ENCODE measurements at regions not wholly inside any gene's neighbourhood (a gene's known extent, or its start where the extent isn't known, plus 50 kb on each side); places are given as distances from the start of the nearest gene placed in this dataset.

- Histone ChIP-seq H3K4me2 (ENCODE audit: low read length) (no peak overlapping the region), H3K4me1 (ENCODE audit: insufficient read depth, low read length, severe bottlenecking) (no peaks in the 10 kb centered on the region), H3K79me2 (ENCODE audit: insufficient read depth, low read length) (no peaks in the 10 kb centered on the region), H3K27me3 (ENCODE audit: insufficient read depth, low read length) (no peaks in the 10 kb centered on the region), H3F3A (ENCODE audit: insufficient read depth, low read length) (no peaks in the 10 kb centered on the region), H3K9me2 (ENCODE audit: low read depth, low read length) (no peaks in the 10 kb centered on the region), H3K4me3 (ENCODE audit: low read depth, low read length, poor library complexity, severe bottlenecking) (no peak overlapping the region), H3K36me3 (ENCODE audit: insufficient read depth, low read length) (no peaks in the 10 kb centered on the region), H2AFZ (ENCODE audit: low read length) (no peak overlapping the region), H3K9ac (ENCODE audit: low read length) (no peak overlapping the region), H3K9me3 (ENCODE audit: low read length) (no peaks in the 10 kb centered on the region), H3K27ac (ENCODE audit: low read depth, low read length, poor library complexity, severe bottlenecking) (no peak overlapping the region), H4K20me1 (ENCODE audit: insufficient read depth, low read length) (no peaks in the 10 kb centered on the region)
- TF ChIP-seq EZH2 (IDR thresholded peaks at IDR 0.05; ENCODE audit: borderline replicate concordance, low read length) (no peak), CTCF (IDR thresholded peaks at IDR 0.05; ENCODE audit: low read length) (no peak)
Observed at GRCh38 chr5:167908606-167909005, 382.8 kb upstream of the WWC1 start.

GRCh38 chr5:167912941-167913665, 378.3 kb upstream of the WWC1 start:
- H3K79me2 ChIP-seq (ENCODE audit: insufficient read depth, low read length) = no peaks in the 10 kb centered on the region
- H3K9ac ChIP-seq (ENCODE audit: low read length) = no peak overlapping the region
- H3K27me3 ChIP-seq (ENCODE audit: insufficient read depth, low read length) = no peaks in the 10 kb centered on the region
- H2AFZ ChIP-seq (ENCODE audit: low read length) = no peak overlapping the region
- no peak for TF ChIP-seq EZH2 (IDR thresholded peaks at IDR 0.05; ENCODE audit: borderline replicate concordance, low read length)
- no peak for TF ChIP-seq CTCF (IDR thresholded peaks at IDR 0.05; ENCODE audit: low read length)
- no peaks in the 10 kb centered on the region for H3K4me1 ChIP-seq (ENCODE audit: insufficient read depth, low read length, severe bottlenecking)
- H4K20me1 ChIP-seq (ENCODE audit: insufficient read depth, low read length) = no peaks in the 10 kb centered on the region
- H3K27ac ChIP-seq (ENCODE audit: low read depth, low read length, poor library complexity, severe bottlenecking) = no peak overlapping the region
- no peak overlapping the region for H3K4me2 ChIP-seq (ENCODE audit: low read length)
- no peaks in the 10 kb centered on the region for H3K9me2 ChIP-seq (ENCODE audit: low read depth, low read length)
- H3K4me3 ChIP-seq (ENCODE audit: low read depth, low read length, poor library complexity, severe bottlenecking) = no peak overlapping the region
- no peaks in the 10 kb centered on the region for H3K36me3 ChIP-seq (ENCODE audit: insufficient read depth, low read length)
- H3F3A ChIP-seq (ENCODE audit: insufficient read depth, low read length) = no peaks in the 10 kb centered on the region
- H3K9me3 ChIP-seq (ENCODE audit: low read length) = no peaks in the 10 kb centered on the region

GRCh38 chr5:167915237-167915636, 376.2 kb upstream of the WWC1 start:
- Histone ChIP-seq H3K36me3 (ENCODE audit: insufficient read depth, low read length) (no peaks in the 10 kb centered on the region), H3K79me2 (ENCODE audit: insufficient read depth, low read length) (no peaks in the 10 kb centered on the region)

More at GRCh38 chr5:167915237-167915636, 376.2 kb upstream of the WWC1 start:
- no peak overlapping the region for H3K27ac ChIP-seq (ENCODE audit: low read depth, low read length, poor library complexity, severe bottlenecking)
- H3K4me3 ChIP-seq (ENCODE audit: low read depth, low read length, poor library complexity, severe bottlenecking) = no peak overlapping the region
- no peaks in the 10 kb centered on the region for H3K4me1 ChIP-seq (ENCODE audit: insufficient read depth, low read length, severe bottlenecking)
- H2AFZ ChIP-seq (ENCODE audit: low read length) = no peak overlapping the region
- H3F3A ChIP-seq (ENCODE audit: insufficient read depth, low read length) = no peaks in the 10 kb centered on the region
- no peak overlapping the region for H3K4me2 ChIP-seq (ENCODE audit: low read length)
- no peaks in the 10 kb centered on the region for H4K20me1 ChIP-seq (ENCODE audit: insufficient read depth, low read length)
- no peaks in the 10 kb centered on the region for H3K9me3 ChIP-seq (ENCODE audit: low read length)
- no peaks in the 10 kb centered on the region for H3K27me3 ChIP-seq (ENCODE audit: insufficient read depth, low read length)
- H3K9me2 ChIP-seq (ENCODE audit: low read depth, low read length) = no peaks in the 10 kb centered on the region
- no peak overlapping the region for H3K9ac ChIP-seq (ENCODE audit: low read length)
- no peak for TF ChIP-seq EZH2 (IDR thresholded peaks at IDR 0.05; ENCODE audit: borderline replicate concordance, low read length)
- no peak for TF ChIP-seq CTCF (IDR thresholded peaks at IDR 0.05; ENCODE audit: low read length)
